ENCODE measurements at regions not wholly inside any gene's neighbourhood (a gene's known extent, or its start where the extent isn't known, plus 50 kb on each side); places are given as distances from the start of the nearest gene placed in this dataset.

DNA sequence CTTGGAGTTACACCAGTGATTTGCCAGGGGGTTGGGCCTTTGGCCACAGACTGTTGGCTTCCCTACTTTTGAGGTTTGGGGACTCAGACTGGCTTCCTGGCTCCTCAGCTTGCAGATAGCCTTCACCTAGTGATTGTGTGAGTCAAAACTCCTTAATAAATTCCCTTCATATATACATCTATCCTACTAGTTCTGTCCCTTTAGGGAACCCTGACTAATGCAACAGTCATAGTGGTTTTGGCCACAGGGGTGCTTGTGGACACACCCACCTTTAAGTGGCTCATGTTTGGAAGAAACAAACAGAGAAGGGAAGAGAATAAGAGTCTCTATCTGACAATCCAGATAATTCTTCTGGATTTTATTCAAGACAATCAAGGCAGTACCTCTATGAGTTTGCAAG lies 457.7 kb downstream of the EPHA3 start:
- TF ChIP-seq CTCF (IDR thresholded peaks at IDR 0.05) (no peak), EZH2 (IDR thresholded peaks at IDR 0.05; ENCODE audit: borderline replicate concordance, insufficient read depth, low read depth, low read length, poor library complexity, severe bottlenecking) (no peak)
